RWPE2 (cell line): ENCODE measurements at regions not wholly inside any gene's neighbourhood (a gene's known extent, or its start where the extent isn't known, plus 50 kb on each side); places are given as distances from the start of the nearest gene placed in this dataset.

Experiments used
- ATAC-seq: fragments of 200-7000 bp; cut with Tn5 transposase; 3 replicates; pipeline ENCODE4 v1.9.1; 2021; ENCODE audit warnings: low read depth
- DNase-seq: peaks from one replicate; pipeline ENCODE4 v3.0.0-alpha.2; 2020; ENCODE audit warnings: low spot score
- H3K27ac ChIP-seq: fragments of 450-650 bp; 2 replicates; pipeline ENCODE4 v1.5.1; 2017; ENCODE audit warnings: mild to moderate bottlenecking; ENCODE audit not compliant: poor library complexity, severe bottlenecking
- H3K27me3 ChIP-seq: fragments of 250-450 bp; sonication (Bioruptor Pico); 2 replicates; pipeline ENCODE4 v1.5.1; 2021; ENCODE audit warnings: mild to moderate bottlenecking, moderate library complexity; ENCODE audit not compliant: insufficient read depth, poor library complexity, severe bottlenecking
- H3K36me3 ChIP-seq: fragments of 250-450 bp; sonication (Bioruptor Pico); 2 replicates; pipeline ENCODE4 v1.5.1; 2020; ENCODE audit warnings: low read depth, mild to moderate bottlenecking, moderate library complexity
- H3K4me1 ChIP-seq: fragments of 250-450 bp; sonication (Bioruptor Pico); 2 replicates; pipeline ENCODE4 v1.5.1; 2021; ENCODE audit warnings: mild to moderate bottlenecking, moderate library complexity; ENCODE audit not compliant: insufficient read depth, poor library complexity, severe bottlenecking
- H3K4me3 ChIP-seq: fragments of 250-450 bp; sonication (Bioruptor Pico); 2 replicates; pipeline ENCODE4 v1.5.1; 2021; ENCODE audit warnings: mild to moderate bottlenecking, moderate library complexity; ENCODE audit not compliant: severe bottlenecking
- H3K9me3 ChIP-seq: fragments of 250-450 bp; sonication (Bioruptor Pico); 2 replicates; pipeline ENCODE4 v1.5.1; 2021; ENCODE audit warnings: mild to moderate bottlenecking, moderate library complexity; ENCODE audit not compliant: severe bottlenecking
- TF ChIP-seq, protein P1 (sequence below): fragments of 450-650 bp; IDR thresholded peaks from one replicate; pipeline ENCODE4 v1.5.1; 2017; ENCODE audit warnings: mild to moderate bottlenecking, moderate library complexity; ENCODE audit not compliant: poor library complexity, severe bottlenecking

GRCh38 chr10:85420501-85421191 is 945.9 kb downstream of the GRID1 start:
- DNase-seq (no peak), ATAC-seq (no peak)
- Histone ChIP-seq H3K4me3 (no peak overlapping the region), H3K9me3 (no peaks in the 10 kb centered on the region), H3K27ac (no peak overlapping the region), H3K4me1 (no peaks in the 10 kb centered on the region), H3K27me3 (no peaks in the 10 kb centered on the region), H3K36me3 (no peaks in the 10 kb centered on the region)
- TF ChIP-seq, protein P1, sequence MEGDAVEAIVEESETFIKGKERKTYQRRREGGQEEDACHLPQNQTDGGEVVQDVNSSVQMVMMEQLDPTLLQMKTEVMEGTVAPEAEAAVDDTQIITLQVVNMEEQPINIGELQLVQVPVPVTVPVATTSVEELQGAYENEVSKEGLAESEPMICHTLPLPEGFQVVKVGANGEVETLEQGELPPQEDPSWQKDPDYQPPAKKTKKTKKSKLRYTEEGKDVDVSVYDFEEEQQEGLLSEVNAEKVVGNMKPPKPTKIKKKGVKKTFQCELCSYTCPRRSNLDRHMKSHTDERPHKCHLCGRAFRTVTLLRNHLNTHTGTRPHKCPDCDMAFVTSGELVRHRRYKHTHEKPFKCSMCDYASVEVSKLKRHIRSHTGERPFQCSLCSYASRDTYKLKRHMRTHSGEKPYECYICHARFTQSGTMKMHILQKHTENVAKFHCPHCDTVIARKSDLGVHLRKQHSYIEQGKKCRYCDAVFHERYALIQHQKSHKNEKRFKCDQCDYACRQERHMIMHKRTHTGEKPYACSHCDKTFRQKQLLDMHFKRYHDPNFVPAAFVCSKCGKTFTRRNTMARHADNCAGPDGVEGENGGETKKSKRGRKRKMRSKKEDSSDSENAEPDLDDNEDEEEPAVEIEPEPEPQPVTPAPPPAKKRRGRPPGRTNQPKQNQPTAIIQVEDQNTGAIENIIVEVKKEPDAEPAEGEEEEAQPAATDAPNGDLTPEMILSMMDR = no peak

GRCh38 chr10:85421421-85421820 is 945.2 kb downstream of the GRID1 start:
- no peaks in the 10 kb centered on the region for H3K36me3 ChIP-seq
- TF ChIP-seq, protein P1 = no peak
- ATAC-seq (no peak), DNase-seq (no peak)
- no peaks in the 10 kb centered on the region for H3K4me1 ChIP-seq
- no peak overlapping the region for H3K4me3 ChIP-seq
- no peak overlapping the region for H3K27ac ChIP-seq
- H3K9me3 ChIP-seq = no peaks in the 10 kb centered on the region
- H3K27me3 ChIP-seq = no peaks in the 10 kb centered on the region

GRCh38 chr10:85429126-85429525 is 937.5 kb downstream of the GRID1 start:
- TF ChIP-seq, protein P1 = no peak
- Histone ChIP-seq H3K4me3 (no peak overlapping the region), H3K4me1 (no peaks in the 10 kb centered on the region), H3K36me3 (no peaks in the 10 kb centered on the region), H3K27me3 (no peaks in the 10 kb centered on the region), H3K9me3 (no peaks in the 10 kb centered on the region), H3K27ac (no peak overlapping the region)
- no peak for DNase-seq
- peak; percentile 33; the same call in 2 of the 3 replicates for ATAC-seq

- H3K9me3 ChIP-seq = no peaks in the 10 kb centered on the region
- TF ChIP-seq, protein P1 = no peak
- H3K4me1 ChIP-seq = no peaks in the 10 kb centered on the region
- no peak for ATAC-seq
- H3K27me3 ChIP-seq = no peaks in the 10 kb centered on the region
- no peak overlapping the region for H3K4me3 ChIP-seq
- H3K36me3 ChIP-seq = no peaks in the 10 kb centered on the region
- no peak for DNase-seq
- no peak overlapping the region for H3K27ac ChIP-seq
These were observed 935.6 kb downstream of the GRID1 start for GRCh38 chr10:85430991-85431390.

- no peaks in the 10 kb centered on the region for H3K36me3 ChIP-seq
- ATAC-seq (no peak), DNase-seq (no peak)
- H3K27me3 ChIP-seq = no peaks in the 10 kb centered on the region
- H3K4me1 ChIP-seq = no peaks in the 10 kb centered on the region
- TF ChIP-seq, protein P1 = no peak
- no peak overlapping the region for H3K27ac ChIP-seq
- H3K9me3 ChIP-seq = no peaks in the 10 kb centered on the region
- no peak overlapping the region for H3K4me3 ChIP-seq
These were observed 933.3 kb downstream of the GRID1 start for GRCh38 chr10:85433248-85433647.
